K562 (cell line): ENCODE measurements at regions not wholly inside any gene's neighbourhood (a gene's known extent, or its start where the extent isn't known, plus 50 kb on each side); places are given as distances from the start of the nearest gene placed in this dataset.

Source experiments
- ATAC-seq: fragments of 200-7000 bp; cut with Tn5 transposase; 3 replicates; pipeline ENCODE4 v1.9.1; 2020; ENCODE audit warnings: moderate library complexity
- BruUV-seq: library from RNA; stranded (reverse); fragments of 400-500 nt; replicated peaks from 2 replicates; lab custom pipeline; 2021; lab: Mats Ljungman, UMichigan
- CTCF ChIA-PET: fragments of 300-600 bp; formaldehyde crosslinking; extraction: SDS; loops from one replicate; lab custom pipeline; 2021; ENCODE audit warnings: low intra/inter-chr PET ratio; lab: Yijun Ruan, JAX
- POLR2A ChIA-PET: fragments of 300-600, 350-650 bp; sonication (Branson Sonifier 250); formaldehyde crosslinking; extraction: SDS; loops from one replicate; lab custom pipeline; 2021; ENCODE audit warnings: antibody characterized with exemption, inconsistent platforms; lab: Yijun Ruan, JAX
- DNase-seq, 4 experiments: peaks; one replicate each; pipeline versions ENCODE4 v3.0.0 to v3.0.0-alpha.2; 2011 to 2018; ENCODE audit warnings: low spot score in 3 of 4, mixed read lengths in 3 of 4; ENCODE audit errors: extremely low read depth in 1 of 4
- FAIRE-seq: peaks from 2 replicates; lab custom pipeline; 2011; peaks lifted over from hg19 to GRCh38; lab: Jason Lieb, UNC
- H2AFZ ChIP-seq: 2 replicates; pipeline ENCODE4 v1.6.0; 2011; ENCODE audit warnings: low read depth, low read length, control low read depth, inconsistent platforms
- H3K27ac ChIP-seq: fragments of 200-600 bp; 3 replicates; pipeline ENCODE4 v1.8.0; 2011; ENCODE audit warnings: low read depth, mild to moderate bottlenecking, control low read depth, inconsistent platforms, low read length, moderate library complexity, mixed read lengths; ENCODE audit errors: extremely low read depth
- H3K27me3 ChIP-seq, 2 experiments: fragments of 300-600 bp in 1 of 2; 2 replicates in 1 of 2; 3 replicates in 1 of 2; pipeline versions ENCODE4 v1.6.0 to v1.8.0; 2011; ENCODE audit warnings: inconsistent platforms in 2 of 2, low read length in 2 of 2, mild to moderate bottlenecking in 1 of 2, mixed read lengths in 1 of 2, moderate library complexity in 1 of 2; ENCODE audit not compliant: control insufficient read depth in 2 of 2, insufficient read depth in 2 of 2
- H3K36me3 ChIP-seq: fragments of 300-600 bp; 3 replicates; pipeline ENCODE4 v1.8.0; 2011; ENCODE audit warnings: mild to moderate bottlenecking, low read length, inconsistent platforms; ENCODE audit not compliant: control insufficient read depth, insufficient read depth
- H3K4me1 ChIP-seq, 2 experiments: fragments of 200-600 bp in 1 of 2; replicated peaks in 1 of 2; 2 replicates in 1 of 2; 3 replicates in 1 of 2; pipeline versions ENCODE4 v1.5.1 to v1.8.0; 2011; ENCODE audit warnings: inconsistent platforms in 2 of 2, low read length in 2 of 2, mild to moderate bottlenecking in 1 of 2, mixed read lengths in 1 of 2, moderate library complexity in 1 of 2; ENCODE audit not compliant: control insufficient read depth in 2 of 2, insufficient read depth in 2 of 2
- H3K4me2 ChIP-seq: 2 replicates; pipeline ENCODE4 v1.6.1; 2011; ENCODE audit warnings: low read length, control low read depth, inconsistent platforms, mixed read lengths; ENCODE audit not compliant: insufficient read depth
- H3K4me3 ChIP-seq: fragments of 200-600 bp; sonication (generic), shearing (Covaris generic); 2 replicates; pipeline ENCODE4 v1.5.1; 2016; ENCODE audit warnings: control low read depth, inconsistent platforms
- H3K79me2 ChIP-seq: fragments of 200-600 bp; 3 replicates; pipeline ENCODE4 v1.8.0; 2011; ENCODE audit warnings: low read length, inconsistent platforms; ENCODE audit not compliant: control insufficient read depth, insufficient read depth
- H3K9ac ChIP-seq, 2 experiments: 2 replicates each; pipeline versions ENCODE4 v1.6.0 to v1.6.1; 2011; ENCODE audit warnings: low read depth in 2 of 2, low read length in 2 of 2, control low read depth in 1 of 2, inconsistent platforms in 1 of 2, mild to moderate bottlenecking in 1 of 2, mixed read lengths in 1 of 2; ENCODE audit not compliant: insufficient read depth in 1 of 2
- H3K9me1 ChIP-seq: one replicate; pipeline ENCODE4 v1.6.0; 2011; ENCODE audit warnings: inconsistent platforms, mild to moderate bottlenecking, low read length, moderate library complexity; ENCODE audit not compliant: control insufficient read depth, insufficient read depth
- H3K9me3 ChIP-seq: replicated peaks from 2 replicates; pipeline ENCODE4 v1.5.1; 2011; ENCODE audit warnings: low read depth, low read length, inconsistent platforms; ENCODE audit not compliant: control insufficient read depth, insufficient read depth
- H4K20me1 ChIP-seq: replicated peaks from 2 replicates; pipeline ENCODE4 v1.6.1; 2011; ENCODE audit warnings: low read length, inconsistent platforms, mixed read lengths; ENCODE audit not compliant: control insufficient read depth, insufficient read depth
- AFF1 ChIP-seq, 2 experiments: fragments of 450-650 bp; IDR thresholded peaks; 2 replicates each; pipeline ENCODE4 v1.6.1; 2018; ENCODE audit warnings: mild to moderate bottlenecking in 2 of 2, low read depth in 1 of 2; ENCODE audit not compliant: partially characterized antibody in 2 of 2
- MECOM ChIP-seq: fragments of 250-450 bp; sonication (Bioruptor Pico); IDR thresholded peaks from 2 replicates; pipeline ENCODE4 v1.8.0; 2022; ENCODE audit warnings: inconsistent platforms
- SMARCA4 ChIP-seq: fragments of 450-650 bp; IDR thresholded peaks from 2 replicates; pipeline ENCODE4 v1.6.1; 2016
- ZFP36 ChIP-seq: fragments of 150-350 bp; IDR thresholded peaks from 2 replicates; pipeline ENCODE4 v1.6.1; 2018; ENCODE audit warnings: low read length, low read depth; ENCODE audit not compliant: partially characterized antibody
- WGBS: fragments of 100-300 bp; shearing (Covaris generic); methylation state at CpG from one replicate; pipeline ENCODE4 v1.1.6; 2016; ENCODE audit warnings: low coverage, mixed read lengths; ENCODE audit not compliant: insufficient coverage; ENCODE audit errors: missing lambda C conversion rate; 5-methylcytosine and 5-hydroxymethylcytosine counted together
- in situ Hi-C: fragments of 300-500 bp; cut with MboI; formaldehyde crosslinking; loops from 4 replicates; pipeline ENCODE4 v1.15.0; 2018; ENCODE audit warnings: inconsistent platforms, mixed read lengths
- intact Hi-C: fragments of 100-400 bp; cut with micrococcal nuclease; formaldehyde crosslinking; loops from 2 replicates; pipeline ENCODE4 v1.14.2; 2022

GRCh38 chr4:152070854-152071253 is 310.0 kb upstream of the GATB start:
- POLR2A ChIA-PET = no interaction called here
- no peak for ATAC-seq
- Histone ChIP-seq H3K4me1 (no peaks in the 10 kb centered on the region), H3K4me2 (no peak overlapping the region), H2AFZ (no peak overlapping the region), H3K36me3 (no peaks in the 10 kb centered on the region), H3K79me2 (no peaks in the 10 kb centered on the region), H3K4me3 (no peak overlapping the region), H3K9ac (no peak overlapping the region), H4K20me1 (no peaks in the 10 kb centered on the region; the same call in 1 of the 2 replicates), H3K27me3 (peaks cover 0 to 12% of the 10 kb centered on the region in 2 experiments; a peak in 2 of 5 replicates), H3K9me1 (no peaks in the 10 kb centered on the region), H3K9me3 (no peaks in the 10 kb centered on the region), H3K27ac (no peak overlapping the region)
- no peak for DNase-seq
- no peak for FAIRE-seq
- in situ Hi-C loops (no loop called here), intact Hi-C loops (no loop called here)
- TF ChIP-seq MECOM (CRISPR knock-in tag) = no peak
- no peak for TF ChIP-seq SMARCA4
- TF ChIP-seq AFF1 (IDR thresholded peaks at IDR 0.05; ENCODE audit: low read depth in 1 of 2, partially characterized antibody in 2 of 2) = no peak
- no peak for TF ChIP-seq ZFP36
- CTCF ChIA-PET = no interaction called here
- 4% methylated on average over 5 of the region's 6 CpGs for WGBS
- no TSS peak for BruUV-seq
